HL-60 (cell line): ENCODE measurements at regions not wholly inside any gene's neighbourhood (a gene's known extent, or its start where the extent isn't known, plus 50 kb on each side); places are given as distances from the start of the nearest gene placed in this dataset.
"Not testable (repeated sequence)": the region's sequence is repeated elsewhere in the genome, so short reads cannot be mapped to it uniquely, and the experiment has no call there.

Source experiments
- GABPA ChIP-seq: IDR thresholded peaks from 2 replicates; pipeline ENCODE4 v1.6.1; 2012; ENCODE audit warnings: low read depth
- POLR2AphosphoS5 ChIP-seq: IDR thresholded peaks from 2 replicates; pipeline ENCODE4 v1.6.1; 2012; ENCODE audit warnings: low read depth
- REST ChIP-seq: IDR thresholded peaks from 2 replicates; pipeline ENCODE4 v1.6.1; 2012; ENCODE audit warnings: low read depth; ENCODE audit not compliant: insufficient replicate concordance
- SPI1 ChIP-seq: IDR thresholded peaks from 2 replicates; pipeline ENCODE4 v1.6.1; 2012; ENCODE audit warnings: low read depth, mild to moderate bottlenecking, borderline replicate concordance
- TF ChIP-seq, protein P1 (sequence below): IDR thresholded peaks from one replicate; pipeline ENCODE4 v1.5.1; 2011; ENCODE audit warnings: low read length, control low read depth, inconsistent platforms; ENCODE audit not compliant: insufficient read depth

- TF ChIP-seq, protein P1, sequence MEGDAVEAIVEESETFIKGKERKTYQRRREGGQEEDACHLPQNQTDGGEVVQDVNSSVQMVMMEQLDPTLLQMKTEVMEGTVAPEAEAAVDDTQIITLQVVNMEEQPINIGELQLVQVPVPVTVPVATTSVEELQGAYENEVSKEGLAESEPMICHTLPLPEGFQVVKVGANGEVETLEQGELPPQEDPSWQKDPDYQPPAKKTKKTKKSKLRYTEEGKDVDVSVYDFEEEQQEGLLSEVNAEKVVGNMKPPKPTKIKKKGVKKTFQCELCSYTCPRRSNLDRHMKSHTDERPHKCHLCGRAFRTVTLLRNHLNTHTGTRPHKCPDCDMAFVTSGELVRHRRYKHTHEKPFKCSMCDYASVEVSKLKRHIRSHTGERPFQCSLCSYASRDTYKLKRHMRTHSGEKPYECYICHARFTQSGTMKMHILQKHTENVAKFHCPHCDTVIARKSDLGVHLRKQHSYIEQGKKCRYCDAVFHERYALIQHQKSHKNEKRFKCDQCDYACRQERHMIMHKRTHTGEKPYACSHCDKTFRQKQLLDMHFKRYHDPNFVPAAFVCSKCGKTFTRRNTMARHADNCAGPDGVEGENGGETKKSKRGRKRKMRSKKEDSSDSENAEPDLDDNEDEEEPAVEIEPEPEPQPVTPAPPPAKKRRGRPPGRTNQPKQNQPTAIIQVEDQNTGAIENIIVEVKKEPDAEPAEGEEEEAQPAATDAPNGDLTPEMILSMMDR: not testable (repeated sequence)
- not testable (repeated sequence) for TF ChIP-seq POLR2AphosphoS5, REST, GABPA, SPI1
Observed at GRCh38 chr17:31731585-31732154, 127.4 kb downstream of the COPRS start.
